H1 (cell line): ENCODE measurements at regions not wholly inside any gene's neighbourhood (a gene's known extent, or its start where the extent isn't known, plus 50 kb on each side); places are given as distances from the start of the nearest gene placed in this dataset.

Experiments
- CTCF ChIA-PET: fragments of 300-600 bp; sonication (Branson Sonifier 250); formaldehyde crosslinking; loops from one replicate; lab custom pipeline; 2021; ENCODE audit not compliant: partially characterized antibody; lab: Charles Lee
- POLR2A ChIA-PET: fragments of 300-600 bp; sonication (Branson Sonifier 250); formaldehyde crosslinking; loops from one replicate; lab custom pipeline; 2021; ENCODE audit warnings: inconsistent platforms; ENCODE audit not compliant: partially characterized antibody; lab: Charles Lee
- DNase-seq, 2 experiments: peaks; one replicate each; pipeline versions ENCODE4 v3.0.0 to v3.0.0-alpha.2; 2010 to 2022; ENCODE audit warnings: low spot score in 2 of 2, low read depth in 1 of 2, mixed read lengths in 1 of 2
- FAIRE-seq: peaks from 2 replicates; lab custom pipeline; 2011; peaks lifted over from hg19 to GRCh38; lab: Jason Lieb, UNC
- H2AFZ ChIP-seq: 2 replicates; pipeline ENCODE4 v1.8.1; 2012; ENCODE audit warnings: low read length, inconsistent platforms
- H2AK5ac ChIP-seq: 2 replicates; pipeline ENCODE4 v1.6.1; 2013; ENCODE audit warnings: low read depth, low read length
- H2BK120ac ChIP-seq: replicated peaks from 2 replicates; pipeline ENCODE3; 2013; ENCODE audit warnings: low read depth, low read length, inconsistent platforms
- H2BK12ac ChIP-seq: 2 replicates; pipeline ENCODE4 v1.6.1; 2013; ENCODE audit warnings: low read depth, low read length
- H2BK15ac ChIP-seq: 2 replicates; pipeline ENCODE4 v1.6.1; 2013; ENCODE audit warnings: low read length
- H2BK20ac ChIP-seq: 2 replicates; pipeline ENCODE4 v1.6.1; 2013; ENCODE audit warnings: low read length
- H2BK5ac ChIP-seq: 2 replicates; pipeline ENCODE4 v1.6.1; 2013; ENCODE audit warnings: low read depth, low read length
- H3K14ac ChIP-seq: 2 replicates; pipeline ENCODE4 v1.6.1; 2013; ENCODE audit warnings: inconsistent platforms; ENCODE audit not compliant: insufficient read length
- H3K18ac ChIP-seq: 2 replicates; pipeline ENCODE4 v1.6.1; 2013; ENCODE audit warnings: low read length; ENCODE audit errors: extremely low read depth
- H3K23ac ChIP-seq: 2 replicates; pipeline ENCODE4 v1.6.1; 2013; ENCODE audit warnings: inconsistent platforms; ENCODE audit not compliant: insufficient read length
- H3K23me2 ChIP-seq: 2 replicates; pipeline ENCODE4 v1.6.1; 2013; ENCODE audit warnings: low read depth, low read length
- H3K27ac ChIP-seq: 2 replicates; pipeline ENCODE4 v1.6.1; 2011; ENCODE audit warnings: low read depth, low read length, inconsistent platforms
- H3K27me3 ChIP-seq, 4 experiments: replicated peaks in 1 of 4; 1 replicate in 1 of 4; 2 replicates in 3 of 4; pipeline versions ENCODE4 v1.6.1 to v1.8.1; 2011 to 2013; ENCODE audit warnings: low read length in 3 of 4, mild to moderate bottlenecking in 3 of 4, inconsistent platforms in 2 of 4, mixed read lengths in 2 of 4, moderate library complexity in 1 of 4; ENCODE audit not compliant: control insufficient read depth in 3 of 4, insufficient read depth in 3 of 4; ENCODE audit errors: extremely low read depth in 1 of 4
- H3K36me3 ChIP-seq, 4 experiments: 2 replicates each; pipeline versions ENCODE4 v1.6.1 to v1.8.1; 2011 to 2013; ENCODE audit warnings: mild to moderate bottlenecking in 4 of 4, low read length in 3 of 4, moderate library complexity in 2 of 4, control low read depth in 1 of 4, inconsistent platforms in 1 of 4; ENCODE audit not compliant: insufficient read depth in 4 of 4, control insufficient read depth in 2 of 4
- H3K4ac ChIP-seq: replicated peaks from 2 replicates; pipeline ENCODE3; 2013; ENCODE audit warnings: low read length, low read depth, mixed read lengths, inconsistent platforms; ENCODE audit not compliant: insufficient read length
- H3K4me1 ChIP-seq, 4 experiments: replicated peaks in 1 of 4; 1 replicate in 1 of 4; 2 replicates in 3 of 4; pipeline versions ENCODE4 v1.6.1 to v1.8.1; 2011 to 2013; ENCODE audit warnings: low read length in 3 of 4, inconsistent platforms in 2 of 4, mixed read lengths in 1 of 4; ENCODE audit not compliant: insufficient read depth in 4 of 4, control insufficient read depth in 3 of 4
- H3K4me2 ChIP-seq, 2 experiments: 2 replicates each; pipeline versions ENCODE4 v1.6.1 to v1.8.1; 2011 to 2013; ENCODE audit warnings: low read depth in 2 of 2, low read length in 2 of 2, control low read depth in 1 of 2, inconsistent platforms in 1 of 2, mild to moderate bottlenecking in 1 of 2; ENCODE audit not compliant: insufficient read depth in 1 of 2
- H3K4me3 ChIP-seq, 4 experiments: fragments of 200-600, 300-600 bp in 1 of 4; sonication (generic), shearing (Covaris generic), sonication (Bioruptor Twin) in 1 of 4; 2 replicates each; pipeline versions ENCODE4 v1.5.1 to v1.8.1; 2011 to 2016; ENCODE audit warnings: low read length in 4 of 4, low read depth in 3 of 4, control low read depth in 2 of 4, inconsistent platforms in 2 of 4, mild to moderate bottlenecking in 2 of 4, mixed read lengths in 1 of 4, moderate library complexity in 1 of 4; ENCODE audit not compliant: insufficient read depth in 2 of 4; ENCODE audit errors: extremely low read depth in 1 of 4
- H3K56ac ChIP-seq: replicated peaks from 2 replicates; pipeline ENCODE3; 2013; ENCODE audit warnings: low read depth, mild to moderate bottlenecking, mixed read lengths, low read length, inconsistent platforms; ENCODE audit not compliant: insufficient read length
- H3K79me1 ChIP-seq: 2 replicates; pipeline ENCODE4 v1.6.1; 2013; ENCODE audit warnings: low read depth, low read length, control low read depth
- H3K79me2 ChIP-seq, 2 experiments: 2 replicates each; pipeline versions ENCODE4 v1.6.1 to v1.8.1; 2012 to 2013; ENCODE audit warnings: low read length in 2 of 2, mild to moderate bottlenecking in 2 of 2, inconsistent platforms in 1 of 2; ENCODE audit not compliant: insufficient read depth in 2 of 2, control insufficient read depth in 1 of 2
- H3K9ac ChIP-seq, 4 experiments: replicated peaks in 1 of 4; 1 replicate in 1 of 4; 2 replicates in 3 of 4; pipeline versions ENCODE4 v1.6.1 to v1.8.1; 2011 to 2013; ENCODE audit warnings: low read depth in 3 of 4, low read length in 3 of 4, control low read depth in 2 of 4, mild to moderate bottlenecking in 2 of 4, moderate library complexity in 2 of 4, inconsistent platforms in 1 of 4; ENCODE audit errors: extremely low read depth in 1 of 4
- H3K9me3 ChIP-seq, 2 experiments: 2 replicates each; pipeline versions ENCODE4 v1.6.1 to v1.8.1; 2012 to 2013; ENCODE audit warnings: mild to moderate bottlenecking in 2 of 2, moderate library complexity in 2 of 2, control low read depth in 1 of 2, inconsistent platforms in 1 of 2, low read depth in 1 of 2, low read length in 1 of 2, mixed read lengths in 1 of 2; ENCODE audit not compliant: insufficient read depth in 2 of 2
- H4K20me1 ChIP-seq, 2 experiments: replicated peaks in 1 of 2; 2 replicates each; pipeline versions ENCODE3 to v1.8.1; 2011 to 2013; ENCODE audit warnings: inconsistent platforms in 2 of 2, low read length in 2 of 2, mild to moderate bottlenecking in 1 of 2; ENCODE audit not compliant: insufficient read depth in 2 of 2, control insufficient read depth in 1 of 2
- H4K5ac ChIP-seq: 2 replicates; pipeline ENCODE4 v1.6.1; 2013; ENCODE audit warnings: low read length, low read depth, mixed read lengths, inconsistent platforms; ENCODE audit not compliant: insufficient read length
- H4K8ac ChIP-seq: 2 replicates; pipeline ENCODE4 v1.8.0; 2013; ENCODE audit warnings: mild to moderate bottlenecking, moderate library complexity, low read length, inconsistent platforms; ENCODE audit not compliant: insufficient read depth; ENCODE audit errors: extremely low read depth
- H4K91ac ChIP-seq: replicated peaks from 2 replicates; pipeline ENCODE3; 2013; ENCODE audit warnings: low read length, mixed read lengths, inconsistent platforms; ENCODE audit not compliant: insufficient read length
- CBX5 ChIP-seq: fragments of 300-800, 300-1000 bp; sonication (generic); IDR thresholded peaks from 2 replicates; pipeline ENCODE4 v1.7.1; 2016; ENCODE audit warnings: antibody characterized with exemption, low read length, low read depth
- CTBP2 ChIP-seq: IDR thresholded peaks from 2 replicates; pipeline ENCODE4 v1.7.0; 2011; ENCODE audit warnings: borderline replicate concordance, mild to moderate bottlenecking, moderate library complexity, mixed read lengths, low read length; ENCODE audit not compliant: insufficient read depth, insufficient read length
- EGR1 ChIP-seq: IDR thresholded peaks from 2 replicates; pipeline ENCODE4 v1.6.1; 2011; ENCODE audit warnings: low read depth, low read length, borderline replicate concordance
- HDAC2 ChIP-seq, 2 experiments: fragments of 300-600 bp in 1 of 2; sonication (generic) in 1 of 2; IDR thresholded peaks; 2 replicates each; pipeline ENCODE4 v1.6.1; 2011 to 2012; ENCODE audit warnings: low read depth in 2 of 2, low read length in 2 of 2, mild to moderate bottlenecking in 2 of 2, moderate library complexity in 2 of 2, borderline replicate concordance in 1 of 2, inconsistent platforms in 1 of 2
- KDM5A ChIP-seq: fragments of 200-600 bp; IDR thresholded peaks from 2 replicates; pipeline ENCODE4 v1.7.1; 2012; ENCODE audit warnings: mild to moderate bottlenecking, low read length, inconsistent platforms, mixed read lengths
- POLR2A ChIP-seq, 2 experiments: IDR thresholded peaks; 1 replicate in 1 of 2; 2 replicates in 1 of 2; pipeline ENCODE4 v1.6.1; 2011; ENCODE audit warnings: low read depth in 2 of 2, low read length in 2 of 2, mild to moderate bottlenecking in 2 of 2; ENCODE audit errors: control extremely low read depth in 1 of 2
- RBBP5 ChIP-seq: IDR thresholded peaks from 2 replicates; pipeline ENCODE4 v1.7.1; 2012; ENCODE audit warnings: low read depth, mild to moderate bottlenecking, inconsistent platforms, low read length, moderate library complexity, borderline replicate concordance
- SUZ12 ChIP-seq: fragments of 200-600 bp; sonication (generic); IDR thresholded peaks from 2 replicates; pipeline ENCODE4 v1.6.1; 2012; ENCODE audit warnings: mild to moderate bottlenecking, inconsistent platforms, low read length, moderate library complexity, mixed read lengths
- WGBS, 2 experiments: shearing (Covaris generic) in 1 of 2; methylation state at CpG; one replicate each; pipeline versions ENCODE4 v1.1.6 to v1.1.7; 2013 to 2015; ENCODE audit warnings: low lambda C conversion rate in 2 of 2, mixed read lengths in 2 of 2, inconsistent platforms in 1 of 2, low coverage in 1 of 2, missing lambda C conversion rate in 1 of 2; ENCODE audit not compliant: insufficient replicate concordance in 2 of 2, insufficient coverage in 1 of 2, insufficient read length in 1 of 2; ENCODE audit errors: extremely low coverage in 1 of 2, missing lambda C conversion rate in 1 of 2; 5-methylcytosine and 5-hydroxymethylcytosine counted together

DNA sequence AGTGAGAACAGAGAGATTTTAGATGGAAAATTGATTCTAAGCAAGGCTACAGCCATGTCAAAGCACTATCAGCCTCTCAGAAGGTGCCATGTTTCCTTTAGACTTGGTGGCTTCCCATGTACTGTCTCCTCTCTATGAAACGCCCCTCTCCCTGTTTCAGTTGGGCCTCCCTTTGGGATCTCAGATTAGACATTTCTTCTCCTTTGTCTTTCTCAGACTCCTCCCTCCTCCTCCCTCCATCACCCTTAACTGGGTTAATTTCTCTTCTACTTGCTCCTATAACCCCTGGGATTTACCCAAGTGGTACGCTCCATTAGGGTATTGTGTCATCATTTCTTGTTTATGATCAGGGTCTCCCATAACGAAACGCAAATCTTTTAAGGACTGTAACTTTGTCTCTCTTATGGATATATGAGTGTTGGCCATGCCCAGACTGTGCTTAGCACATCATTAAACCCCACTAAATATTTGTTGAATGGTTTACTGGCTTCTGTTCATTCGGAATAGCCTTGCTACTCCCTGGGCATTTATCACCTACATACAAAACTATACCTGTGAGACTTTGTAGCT is 106.8 kb downstream of the FAM9B start:
- no peak for DNase-seq

More for the DNA sequence above, 106.8 kb downstream of the FAM9B start:
- POLR2A ChIA-PET = no interaction called here
- Histone ChIP-seq H2AK5ac (no peak overlapping the region), H4K8ac (no peak overlapping the region), H3K14ac (no peak overlapping the region), H3K4me2 (no peak overlapping the region), H3K9me3 (no peaks in the 10 kb centered on the region), H3K79me1 (no peaks in the 10 kb centered on the region), H3K27ac (no peak overlapping the region), H3K79me2 (no peaks in the 10 kb centered on the region), H2BK20ac (no peak overlapping the region), H3K4me3 (no peak overlapping the region), H3K4me1 (no peaks in the 10 kb centered on the region), H3K9ac (no peak overlapping the region), H4K91ac (no peak overlapping the region), H2BK15ac (no peak overlapping the region), H3K4ac (no peak overlapping the region), H3K56ac (no peak overlapping the region), H2BK120ac (no peak overlapping the region), H4K5ac (no peak overlapping the region), H4K20me1 (no peaks in the 10 kb centered on the region), H3K18ac (no peak overlapping the region), H3K23me2 (no peaks in the 10 kb centered on the region), H2AFZ (no peak overlapping the region), H2BK5ac (no peak overlapping the region), H3K23ac (no peak overlapping the region), H2BK12ac (no peak overlapping the region), H3K27me3 (no peaks in the 10 kb centered on the region), H3K36me3 (no peaks in the 10 kb centered on the region)
- CTCF ChIA-PET = interaction anchor here (1.0 kb wide), 1 partner anchor 11 kb away, joined by 3 read pairs; no protein-coding TSS in a partner anchor
- 90% methylated on average over 5 of the region's 5 CpGs; no CpG with 5 or more reads in 1 of the 2 experiments for WGBS, 2 experiments
- no peak for TF ChIP-seq CBX5
- TF ChIP-seq KDM5A = no peak
- TF ChIP-seq HDAC2 (IDR thresholded peaks at IDR 0.05; ENCODE audit: borderline replicate concordance in 1 of 2, low read depth in 2 of 2, low read length in 2 of 2) = no peak
- no peak for TF ChIP-seq EGR1
- no peak for TF ChIP-seq RBBP5
- TF ChIP-seq POLR2A (IDR thresholded peaks at IDR 0.05; ENCODE audit: control extremely low read depth in 1 of 2, low read depth in 2 of 2, low read length in 2 of 2) = no peak
- TF ChIP-seq SUZ12 = no peak
- TF ChIP-seq CTBP2 = no peak
- FAIRE-seq = no peak
